HTR-8/SVneo (cell line): ENCODE measurements at regions not wholly inside any gene's neighbourhood (a gene's known extent, or its start where the extent isn't known, plus 50 kb on each side); places are given as distances from the start of the nearest gene placed in this dataset.

Experiments used
- DNase-seq: peaks from one replicate; pipeline ENCODE4 v3.0.0; 2011; ENCODE audit warnings: low spot score, mixed read lengths; ENCODE audit not compliant: insufficient read length
- FAIRE-seq: peaks from 2 replicates; lab custom pipeline; 2011; peaks lifted over from hg19 to GRCh38; lab: Jason Lieb, UNC

DNA sequence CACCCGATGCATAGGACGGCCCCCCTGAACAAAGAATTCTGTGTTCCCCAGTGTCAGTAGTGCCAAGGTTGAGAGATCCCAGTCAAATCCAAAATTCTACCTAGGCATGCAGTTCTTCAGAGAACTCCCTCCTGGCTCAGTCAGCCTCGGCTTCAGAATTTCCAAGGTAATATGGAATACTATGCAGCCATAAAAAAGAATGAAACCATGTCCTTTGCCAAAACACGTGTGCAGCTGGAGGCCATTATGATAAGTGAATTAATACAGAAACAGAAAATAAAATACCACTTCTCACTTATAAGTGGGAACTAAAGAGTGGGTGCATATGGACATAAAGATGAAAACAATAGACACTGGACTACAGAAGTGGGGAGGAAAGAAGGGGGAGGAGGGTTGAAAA, 87.1 kb upstream of the TRIO start:
- no peak for DNase-seq
- FAIRE-seq, result no peak

DNA sequence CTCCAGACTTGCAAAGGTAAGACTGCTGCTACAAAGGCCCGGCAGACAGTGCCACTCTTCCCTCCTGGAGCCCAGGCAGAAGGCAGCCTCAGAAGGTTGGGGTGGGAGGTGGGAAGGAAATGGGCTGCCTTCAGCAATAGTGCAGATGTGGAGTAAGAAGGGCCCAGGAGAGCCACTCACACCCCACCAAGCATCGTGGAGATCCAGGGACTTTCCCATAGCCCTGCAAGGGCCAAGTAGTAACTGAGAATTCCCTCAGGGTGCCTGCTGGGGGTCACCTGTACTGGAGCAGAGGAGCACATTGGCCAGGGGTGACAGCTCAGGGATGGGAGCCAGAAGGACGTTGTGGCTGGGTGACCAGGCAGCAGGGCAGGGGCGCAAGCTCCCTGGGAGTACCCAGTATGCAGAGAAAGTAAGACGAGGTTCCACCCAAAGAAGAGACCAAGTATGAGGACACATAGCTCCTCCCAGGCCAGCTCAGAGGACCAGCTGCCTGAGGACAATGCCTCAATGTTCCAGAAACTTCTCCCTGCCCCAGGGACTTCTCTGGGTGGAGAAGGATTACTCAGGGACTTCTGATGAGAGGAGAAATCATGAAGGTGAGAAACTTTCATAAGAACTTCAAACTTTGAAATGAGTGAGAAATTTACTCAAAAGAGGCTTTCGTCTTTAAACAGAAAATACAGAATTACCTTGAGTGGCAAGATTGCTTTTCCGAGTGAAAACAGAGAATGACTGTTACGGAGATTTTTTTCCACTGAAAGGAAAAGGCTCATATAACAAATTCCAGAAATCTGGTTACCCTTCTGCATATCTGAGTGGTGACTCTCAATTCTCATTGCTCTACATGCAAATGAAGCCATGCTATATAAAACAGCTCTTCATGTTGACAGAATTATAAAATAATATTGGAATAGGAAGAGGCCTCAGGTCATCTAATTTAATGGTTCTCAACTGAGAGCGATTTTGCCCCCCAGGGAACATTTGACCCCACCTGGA, 87.9 kb upstream of the TRIO start:
- FAIRE-seq, result peak; percentile 65
- DNase-seq, result no peak

DNA sequence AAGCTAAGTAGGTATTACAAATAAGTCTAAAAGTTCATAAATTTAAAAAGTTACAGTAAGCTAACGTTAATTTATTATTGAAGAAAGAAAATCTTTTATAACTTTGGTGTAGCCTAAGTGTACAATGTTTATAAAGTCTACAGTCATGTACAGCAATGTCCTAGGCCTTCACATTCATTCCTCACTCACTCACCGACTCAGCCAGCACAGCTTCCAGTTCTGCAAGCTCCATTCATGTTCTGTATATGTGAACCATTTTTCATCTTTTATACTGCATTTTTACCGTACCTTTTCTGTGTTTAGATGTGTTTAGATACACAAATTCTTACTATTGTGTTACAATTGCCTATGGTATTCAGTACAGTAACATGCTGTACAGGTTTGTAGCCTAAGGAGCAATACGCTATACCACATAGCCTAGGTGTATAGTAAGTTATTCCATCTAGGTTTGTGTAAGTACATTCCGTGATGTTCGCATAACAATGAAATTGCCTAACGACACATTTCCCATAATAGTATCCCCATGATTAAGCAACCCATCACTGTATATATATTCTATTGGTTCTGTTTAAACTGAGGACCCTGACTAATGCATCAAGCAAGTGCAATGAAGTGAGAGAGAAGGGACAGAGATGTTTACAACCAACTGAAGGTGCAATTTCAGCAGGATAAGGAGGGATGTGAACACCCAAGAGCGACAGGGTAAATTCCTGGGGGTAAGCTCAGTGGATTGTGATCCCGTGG, 88.9 kb upstream of the TRIO start:
- peak; percentile 58 for FAIRE-seq
- no peak for DNase-seq

DNA sequence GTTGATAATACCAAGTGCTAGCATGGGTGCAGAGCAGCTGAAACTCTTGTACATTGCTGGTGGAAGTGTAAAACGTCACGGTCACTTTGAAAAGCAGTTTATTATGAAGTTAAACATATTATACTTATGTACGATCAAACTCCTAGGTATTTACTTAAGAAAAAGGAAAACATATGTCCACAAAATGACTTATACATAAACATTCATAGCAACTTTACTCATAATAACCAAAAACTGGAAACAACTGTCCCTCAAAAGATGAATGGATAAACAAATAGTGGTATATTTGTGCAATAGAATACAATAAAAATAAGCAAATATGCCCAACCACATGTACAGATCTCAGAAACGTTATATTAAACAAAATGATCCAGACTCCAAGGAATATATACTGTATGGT, 92.3 kb upstream of the TRIO start:
- no peak for FAIRE-seq

DNA sequence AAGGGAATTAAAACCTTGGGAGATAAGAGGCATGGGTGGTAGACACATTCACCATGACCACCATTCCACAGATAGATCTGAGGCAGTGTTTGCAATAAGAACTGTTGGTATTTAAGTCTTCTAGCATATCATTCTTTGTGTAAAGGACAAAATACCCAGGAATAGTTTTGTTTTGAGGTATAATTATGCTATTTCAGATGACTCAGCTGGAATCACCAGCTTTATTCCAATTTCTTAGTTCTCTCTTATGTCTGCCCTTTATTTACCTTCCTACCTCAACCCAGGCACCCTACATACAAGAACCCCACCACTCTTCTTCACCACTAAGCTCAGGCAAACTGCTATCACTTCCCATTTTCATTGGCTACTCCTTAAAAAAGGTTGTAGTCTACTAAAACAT, 94.7 kb upstream of the TRIO start:
- FAIRE-seq, result no peak

More for the DNA sequence above, 92.3 kb upstream of the TRIO start:
- DNase-seq, result no peak

DNA sequence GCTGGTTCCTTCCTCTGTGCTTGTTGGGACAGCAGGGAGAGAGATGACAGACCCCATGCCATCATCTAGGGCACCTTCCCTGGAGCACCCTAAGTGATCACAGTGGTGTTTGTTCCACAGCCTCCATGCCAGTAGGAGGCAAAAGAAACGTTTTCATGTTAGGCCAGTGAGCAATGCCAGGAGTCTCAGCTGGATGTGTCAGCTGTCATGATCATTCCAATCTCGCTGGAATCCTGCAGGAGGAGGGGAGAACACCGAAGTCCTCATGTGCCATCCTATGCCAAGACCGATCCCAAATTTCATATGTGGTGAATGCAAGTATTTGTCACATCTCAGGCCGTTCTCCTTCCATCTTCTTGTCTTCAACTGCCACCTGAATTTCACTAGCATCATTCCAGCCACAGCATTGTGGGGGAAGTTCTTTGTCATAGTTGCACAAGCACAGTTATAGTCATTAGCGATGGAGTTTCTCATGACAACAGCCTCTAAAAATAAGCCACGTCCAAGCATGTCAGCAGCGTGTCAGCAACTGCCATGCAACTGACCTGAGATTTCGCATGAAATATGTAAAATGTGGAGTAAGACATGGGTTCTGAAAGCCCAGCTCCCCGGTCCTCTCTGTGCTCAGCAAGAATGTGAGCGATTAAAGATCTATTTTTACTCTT, 97.2 kb upstream of the DNAH5 start:
- DNase-seq, result no peak
- FAIRE-seq, result peak; percentile 73

More for the DNA sequence above, 94.7 kb upstream of the TRIO start:
- no peak for DNase-seq

DNA sequence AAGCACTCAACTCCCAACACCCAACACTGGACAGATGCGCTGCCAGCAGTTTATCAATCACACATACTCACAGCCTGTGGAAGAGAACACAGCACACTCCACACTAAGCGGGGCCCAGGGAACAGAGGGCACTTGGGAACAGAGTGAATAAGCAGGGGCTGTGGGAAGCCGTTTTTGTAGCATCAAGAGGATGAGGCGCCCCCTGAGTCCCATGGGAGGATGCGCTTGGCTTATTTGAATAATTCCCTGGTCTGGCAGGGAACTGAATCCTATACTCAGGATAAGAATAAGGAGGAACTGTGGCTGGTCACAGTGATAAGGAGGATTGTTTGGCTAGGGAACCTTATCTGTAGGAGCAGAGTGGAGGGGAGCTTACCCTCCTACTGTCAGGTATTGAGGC, 96.1 kb upstream of the DNAH5 start:
- FAIRE-seq (no peak), DNase-seq (no peak)

DNA sequence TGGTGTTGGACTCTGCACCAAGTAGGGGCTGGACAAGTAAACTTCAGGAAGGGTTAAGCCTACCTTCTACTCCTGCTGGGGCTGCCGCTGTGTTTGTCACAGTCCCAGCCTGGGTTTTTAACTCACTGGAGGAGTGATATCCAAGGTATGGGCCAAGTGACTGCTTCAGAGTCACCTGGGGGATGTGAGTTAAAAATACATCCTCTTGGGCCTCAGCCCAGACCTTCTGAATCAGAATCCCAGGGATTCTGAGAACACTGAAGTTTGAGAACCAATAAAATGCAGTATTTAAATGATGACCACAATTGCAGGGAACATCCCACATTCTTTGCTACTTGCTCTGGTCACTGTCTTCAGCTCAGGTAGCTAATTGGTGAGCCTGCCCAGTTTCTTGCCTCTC, 95.1 kb upstream of the DNAH5 start:
- FAIRE-seq (no peak), DNase-seq (peak; percentile 49)

DNA sequence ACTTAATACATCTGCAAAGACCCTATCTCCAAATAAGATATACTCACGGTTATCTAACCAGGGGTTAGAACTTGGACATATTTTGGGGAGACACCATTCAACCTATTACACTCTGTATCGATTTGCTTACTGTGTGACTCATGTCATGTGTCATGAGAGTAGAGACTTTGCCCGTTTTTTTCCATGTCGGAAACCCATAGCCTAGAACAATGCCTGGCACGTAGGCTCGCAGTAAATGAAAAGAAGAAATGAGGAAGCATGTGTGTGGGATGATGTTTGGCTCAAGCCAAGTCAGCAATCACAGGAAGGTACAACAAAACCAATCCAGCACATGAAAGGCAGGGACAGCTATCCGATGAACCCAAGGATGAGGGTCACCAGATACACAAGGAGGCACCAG, 94.6 kb upstream of the DNAH5 start:
- DNase-seq (no peak), FAIRE-seq (no peak)

DNA sequence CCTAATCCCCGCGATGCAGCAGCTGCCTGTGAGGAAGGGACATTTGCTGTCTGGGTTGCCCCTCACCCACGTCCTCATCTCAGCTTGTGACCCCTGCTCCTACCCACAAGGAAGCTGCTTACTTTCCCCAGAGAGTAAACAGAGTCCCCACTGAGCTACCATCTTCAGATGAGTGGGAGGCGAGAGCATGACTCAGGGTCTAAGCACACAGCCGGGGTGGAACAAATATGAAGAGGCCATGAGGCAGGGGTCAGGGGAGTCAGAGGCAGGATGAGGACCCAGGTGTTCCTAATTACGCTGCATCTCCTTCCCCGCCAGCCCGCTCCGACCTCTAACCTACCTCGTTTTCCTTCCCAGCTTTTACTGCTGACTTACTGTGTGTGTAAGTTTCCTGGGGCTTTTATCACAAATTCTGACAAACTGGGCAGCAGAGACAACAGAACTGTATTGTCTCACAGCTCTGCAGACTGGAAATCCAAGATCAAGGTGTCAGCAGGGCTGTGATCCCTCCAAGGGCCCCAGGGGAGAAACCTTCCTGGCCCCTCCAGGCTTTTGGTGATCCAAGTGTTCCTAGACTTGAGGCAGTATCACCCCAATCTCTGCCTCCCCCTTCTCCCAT, 94.0 kb upstream of the DNAH5 start:
- DNase-seq (peak; percentile 72), FAIRE-seq (peak; percentile 70)

DNA sequence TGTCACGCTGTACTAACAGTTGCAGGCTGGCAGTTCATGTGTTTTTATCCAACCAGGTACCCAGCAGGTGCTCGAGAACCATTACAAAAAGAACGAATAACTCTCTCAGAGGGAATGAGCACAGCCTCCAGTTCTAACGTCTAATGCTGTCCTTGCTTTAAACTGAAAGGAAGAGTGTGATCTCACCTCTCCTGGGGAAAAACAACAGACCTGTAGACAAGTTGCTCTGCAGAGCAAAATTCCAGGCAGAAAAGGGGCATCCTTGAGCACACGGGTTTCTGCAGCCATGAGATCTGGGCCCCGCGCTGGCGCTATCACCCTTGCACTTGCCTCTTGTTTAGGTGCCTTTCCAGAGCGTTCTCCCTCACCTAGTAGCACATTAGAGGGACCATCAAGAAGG, 92.5 kb upstream of the DNAH5 start:
- FAIRE-seq, result no peak
- no peak for DNase-seq

DNA sequence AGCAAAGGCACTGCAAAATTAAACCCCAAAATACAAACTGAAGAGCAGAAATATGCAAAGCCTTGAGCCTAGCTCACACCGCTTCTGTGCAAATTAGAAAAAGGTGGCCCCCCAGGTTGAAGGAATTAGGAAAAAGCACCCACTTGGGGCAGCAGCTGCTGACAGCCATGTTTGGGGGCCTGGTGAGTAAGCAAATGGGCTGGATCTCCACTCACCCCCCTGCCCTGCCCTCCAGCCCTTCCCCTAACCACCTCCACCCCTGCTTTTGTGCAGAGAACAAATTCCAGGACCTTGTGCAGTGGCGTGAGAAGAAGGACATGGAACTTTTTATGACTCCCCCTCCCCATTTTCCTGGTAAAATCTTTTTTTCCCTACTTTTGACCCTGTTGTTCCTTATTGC, 92.0 kb upstream of the DNAH5 start:
- DNase-seq, result peak; percentile 73
- no peak for FAIRE-seq

DNA sequence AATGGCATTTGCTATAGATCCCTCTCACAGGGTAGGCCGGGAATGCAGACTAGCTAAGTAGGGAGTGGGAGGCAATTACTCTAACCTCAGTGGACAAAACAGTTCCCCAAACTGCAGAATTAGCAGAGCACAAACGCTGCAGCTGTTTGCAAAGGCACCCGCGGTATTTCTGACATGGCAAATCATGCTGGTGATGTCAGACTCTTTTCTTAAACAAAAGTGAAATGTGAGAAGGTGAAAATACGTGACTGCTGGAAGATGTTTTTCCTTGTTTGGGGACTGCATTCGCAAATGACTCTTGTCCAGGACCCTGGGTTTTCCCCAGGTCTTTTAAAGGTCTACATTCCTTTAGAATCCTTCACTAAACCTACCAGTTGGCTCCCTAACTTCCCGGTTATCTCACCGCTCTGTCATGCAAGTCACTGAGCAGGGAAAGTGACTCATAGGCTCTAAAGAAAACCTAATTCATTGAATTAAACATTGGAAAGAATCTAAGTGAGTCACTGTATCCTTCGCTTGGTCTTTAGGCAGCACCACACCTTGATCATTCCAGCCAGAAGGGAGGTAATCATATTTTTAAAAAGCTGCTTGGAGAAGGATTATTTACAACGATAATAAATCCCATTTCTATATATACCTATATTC, 91.5 kb upstream of the DNAH5 start:
- FAIRE-seq, result peak; percentile 88

DNA sequence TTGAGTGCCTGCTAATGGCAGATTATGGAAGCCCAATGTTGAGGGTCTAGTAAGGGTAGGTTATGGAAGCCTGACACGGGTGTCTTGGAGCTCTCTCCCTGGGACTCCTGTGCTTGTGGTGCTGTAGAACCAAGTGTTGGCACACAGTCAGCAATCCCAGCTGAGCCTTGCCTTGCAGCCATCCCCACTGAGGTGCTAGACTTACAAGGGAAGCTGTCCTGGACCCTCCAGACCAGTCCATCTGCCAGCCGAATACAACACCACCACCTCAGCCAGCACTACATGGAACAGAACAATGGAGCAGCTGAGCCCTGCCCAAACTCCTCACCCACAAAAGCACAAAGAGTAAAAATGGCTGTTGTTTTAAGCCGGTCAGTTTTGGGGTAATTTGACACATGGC, 90.5 kb upstream of the DNAH5 start:
- no peak for FAIRE-seq
- DNase-seq, result no peak

More for the DNA sequence above, 91.5 kb upstream of the DNAH5 start:
- DNase-seq, result peak; percentile 98

DNA sequence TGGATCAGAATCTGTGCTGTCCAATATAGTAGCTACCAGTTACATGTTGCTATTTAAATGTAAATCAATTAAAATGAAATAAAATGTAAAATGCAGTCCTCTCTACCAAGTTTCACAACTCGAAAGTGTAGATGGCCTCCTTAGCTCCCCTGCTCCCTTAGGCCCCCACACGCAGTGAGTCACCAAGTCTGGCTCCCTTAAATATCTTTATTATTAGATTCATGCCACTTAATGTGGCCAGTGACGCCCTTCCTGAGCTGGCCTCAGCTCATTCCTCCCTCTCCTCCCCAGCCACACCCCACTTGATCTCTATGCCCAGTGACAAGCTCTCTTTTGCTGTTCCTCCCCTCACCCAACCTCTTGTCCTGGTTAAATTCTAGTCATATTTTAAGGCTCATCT, 88.4 kb upstream of the DNAH5 start:
- DNase-seq (peak; percentile 69), FAIRE-seq (peak; percentile 68)

DNA sequence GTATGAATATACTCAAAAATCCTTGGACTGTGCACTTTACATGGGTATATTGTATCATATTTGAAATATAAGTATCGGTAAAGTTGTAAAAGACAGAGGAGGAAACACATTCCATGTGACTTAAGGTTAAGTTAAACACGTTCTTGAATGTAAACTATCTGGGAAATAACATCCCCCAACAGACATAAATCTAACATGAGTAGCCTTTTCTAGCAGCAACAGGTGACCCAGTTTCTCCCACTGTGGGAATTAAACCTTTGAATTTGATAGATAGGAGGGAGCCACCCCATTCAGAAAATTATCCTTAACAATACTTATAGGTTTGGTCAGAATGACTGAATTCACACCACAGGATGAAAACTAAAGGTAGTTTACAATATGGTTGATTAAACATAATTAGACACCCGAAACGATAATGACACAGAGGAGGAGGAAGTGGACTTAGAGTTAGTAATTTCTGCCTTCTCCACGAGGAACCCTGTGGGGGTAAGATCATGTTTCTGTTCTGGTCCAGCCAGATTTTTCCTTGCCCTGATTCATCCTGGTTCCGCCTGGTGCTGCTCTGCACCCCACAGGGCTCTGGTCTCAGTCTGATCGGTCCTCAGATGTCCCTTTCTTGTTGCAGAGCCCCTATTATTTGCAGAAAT, 84.6 kb upstream of the DNAH5 start:
- no peak for FAIRE-seq

DNA sequence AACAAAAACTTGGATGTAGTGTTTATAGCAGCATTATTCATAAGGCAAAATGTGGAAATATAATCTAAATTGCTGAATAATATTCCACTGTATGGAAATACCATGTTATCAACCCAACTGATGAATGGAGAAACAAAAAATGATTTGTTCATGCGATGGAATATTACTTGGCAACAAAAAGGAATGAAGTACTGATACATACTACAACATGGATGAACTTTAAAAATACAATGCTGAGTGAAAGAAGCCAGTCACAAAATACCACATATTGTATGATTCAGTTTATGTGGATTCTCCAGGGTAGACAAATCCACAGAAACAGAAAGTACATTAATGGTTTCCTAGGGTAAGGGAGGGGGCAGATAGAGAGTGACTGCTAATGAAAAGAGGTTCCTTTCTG, 83.7 kb upstream of the DNAH5 start:
- DNase-seq, result no peak
- no peak for FAIRE-seq

More for the DNA sequence above, 84.6 kb upstream of the DNAH5 start:
- no peak for DNase-seq

DNA sequence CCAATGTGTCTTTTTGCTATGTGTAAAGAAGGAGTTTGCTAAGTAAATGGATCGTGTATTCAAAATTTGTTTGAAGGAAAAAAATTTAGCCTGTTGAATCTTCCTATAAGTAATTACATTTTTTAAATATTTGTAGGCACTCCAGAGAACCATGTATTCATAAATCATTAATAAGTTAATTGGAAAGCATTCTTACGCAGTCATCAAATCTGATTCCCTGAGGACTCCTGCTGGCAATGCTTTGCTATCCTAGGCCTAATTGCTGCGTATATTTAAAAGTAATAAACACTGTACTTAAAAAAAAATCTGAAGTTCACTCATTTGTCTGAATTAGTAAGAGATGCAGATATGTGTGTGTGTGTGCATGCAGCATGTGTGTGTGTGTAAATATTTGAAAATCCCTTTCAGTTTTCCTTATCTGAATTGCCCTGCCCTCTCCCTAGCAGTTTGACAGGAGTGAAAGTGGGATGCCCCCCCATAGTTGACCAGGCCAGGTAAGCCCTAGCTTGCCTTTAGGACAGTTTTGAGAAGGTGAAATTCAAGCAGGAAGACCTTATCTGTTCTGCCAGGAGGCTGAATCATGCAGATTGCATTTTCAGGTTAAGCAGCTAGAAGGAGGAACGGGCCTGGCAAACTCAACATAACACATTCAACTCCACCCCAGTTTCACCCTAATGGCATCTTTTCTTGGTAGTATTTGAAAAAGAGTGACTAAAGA, 81.2 kb upstream of the DNAH5 start:
- DNase-seq (no peak), FAIRE-seq (no peak)

DNA sequence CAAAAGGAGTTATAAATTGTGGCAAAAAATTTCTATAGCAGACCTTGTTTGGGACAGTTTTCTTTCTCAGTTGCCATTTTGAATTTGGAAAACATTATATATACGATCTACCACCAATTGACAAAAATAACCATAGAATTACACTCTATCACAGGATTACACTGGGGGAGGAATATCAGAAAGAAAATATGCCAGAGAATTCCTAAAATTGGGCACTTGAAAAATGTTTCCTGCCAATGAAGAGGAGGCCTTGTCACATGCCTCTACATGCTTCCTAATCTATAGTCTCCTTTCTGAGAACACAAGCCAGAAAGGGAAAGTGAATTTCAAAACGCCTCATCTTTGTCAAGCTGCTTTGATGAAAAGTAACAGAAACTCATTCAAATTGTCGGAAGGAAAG, 78.5 kb upstream of the DNAH5 start:
- FAIRE-seq (peak; percentile 70), DNase-seq (no peak)
